GM23338 (cell line): ENCODE measurements at regions not wholly inside any gene's neighbourhood (a gene's known extent, or its start where the extent isn't known, plus 50 kb on each side); places are given as distances from the start of the nearest gene placed in this dataset.

Experiments used
- ATAC-seq: fragments of 200-7000 bp; cut with Tn5 transposase; 3 replicates; pipeline ENCODE4 v1.9.1; 2020
- DNase-seq: peaks from one replicate; pipeline ENCODE4 v3.0.0-alpha.2; 2015; ENCODE audit warnings: low spot score
- H2AFZ ChIP-seq: fragments of 200-600 bp; sonication (generic); 2 replicates; pipeline ENCODE4 v1.8.0; 2016; ENCODE audit warnings: antibody characterized with exemption, mild to moderate bottlenecking, moderate library complexity
- H3F3A ChIP-seq: fragments of 200-600 bp; sonication (generic); replicated peaks from 2 replicates; pipeline ENCODE4 v1.8.0; 2017; ENCODE audit warnings: antibody characterized with exemption, mixed run types, low read depth
- H3K27ac ChIP-seq: fragments of 200-600 bp; sonication (generic); 2 replicates; pipeline ENCODE4 v1.6.1; 2016; ENCODE audit warnings: low read depth
- H3K27me3 ChIP-seq: fragments of 200-600 bp; sonication (generic); 2 replicates; pipeline ENCODE4 v1.8.0; 2016; ENCODE audit warnings: mild to moderate bottlenecking, mixed run types, moderate library complexity; ENCODE audit not compliant: insufficient read depth
- H3K36me3 ChIP-seq: fragments of 200-600 bp; sonication (generic); 2 replicates; pipeline ENCODE4 v1.8.0; 2016; ENCODE audit warnings: mild to moderate bottlenecking; ENCODE audit not compliant: insufficient read depth
- H3K4me1 ChIP-seq: fragments of 200-600 bp; sonication (generic); 2 replicates; pipeline ENCODE4 v1.8.0; 2016; ENCODE audit warnings: mild to moderate bottlenecking, moderate library complexity; ENCODE audit not compliant: insufficient read depth
- H3K4me2 ChIP-seq: fragments of 200-600 bp; sonication (generic); 2 replicates; pipeline ENCODE4 v1.7.1; 2017; ENCODE audit warnings: mixed run types
- H3K4me3 ChIP-seq: fragments of 200-600 bp; sonication (generic); 2 replicates; pipeline ENCODE4 v1.6.1; 2016; ENCODE audit warnings: mixed run types
- H3K79me2 ChIP-seq: fragments of 200-600 bp; sonication (generic); replicated peaks from 2 replicates; pipeline ENCODE4 v1.8.0; 2017; ENCODE audit warnings: mild to moderate bottlenecking; ENCODE audit not compliant: insufficient read depth
- H3K9me2 ChIP-seq: fragments of 200-600 bp; sonication (generic); 2 replicates; pipeline ENCODE4 v1.8.0; 2017; ENCODE audit not compliant: insufficient read depth
- H4K20me1 ChIP-seq: fragments of 200-600 bp; sonication (generic); replicated peaks from 2 replicates; pipeline ENCODE4 v1.8.0; 2017; ENCODE audit warnings: mild to moderate bottlenecking; ENCODE audit not compliant: insufficient read depth
- H3K27ac Mint-ChIP-seq: 2 replicates; pipeline ENCODE4 v1.8.0; 2020; ENCODE audit warnings: inconsistent platforms, mild to moderate bottlenecking, moderate library complexity, mixed read lengths
- H3K27me3 Mint-ChIP-seq: 3 replicates; pipeline ENCODE4 v1.8.0; 2022; ENCODE audit warnings: low read depth, mild to moderate bottlenecking, moderate library complexity, mixed read lengths, inconsistent platforms; ENCODE audit not compliant: insufficient read depth, poor library complexity
- H3K36me3 Mint-ChIP-seq: 3 replicates; pipeline ENCODE4 v1.8.0; 2021; ENCODE audit warnings: low read depth, mild to moderate bottlenecking, inconsistent platforms, moderate library complexity, mixed read lengths
- H3K4me1 Mint-ChIP-seq: 3 replicates; pipeline ENCODE4 v1.8.0; 2020; ENCODE audit warnings: mild to moderate bottlenecking, inconsistent platforms, mixed read lengths
- H3K4me3 Mint-ChIP-seq: 3 replicates; pipeline ENCODE4 v1.8.0; 2021; ENCODE audit warnings: moderate library complexity, mild to moderate bottlenecking, inconsistent platforms, mixed read lengths
- H3K9me3 Mint-ChIP-seq: 3 replicates; pipeline ENCODE4 v1.8.0; 2020; ENCODE audit warnings: moderate library complexity, mild to moderate bottlenecking, inconsistent platforms, mixed read lengths
- CREB1 ChIP-seq: fragments of 250-450 bp; sonication (Bioruptor Pico); IDR thresholded peaks from 2 replicates; pipeline ENCODE4 v1.5.0; 2020; ENCODE audit warnings: low read depth, mild to moderate bottlenecking, moderate library complexity
- CTCF ChIP-seq, 2 experiments: fragments of 200-600 bp in 1 of 2; sonication (generic) in 1 of 2; conservative IDR thresholded peaks; 2 replicates each; pipeline versions ENCODE4 v1.5.1 to v1.6.1; 2016 to 2017; ENCODE audit warnings: antibody characterized with exemption in 2 of 2, low read depth in 2 of 2, mild to moderate bottlenecking in 2 of 2, moderate library complexity in 1 of 2
- ETS1 ChIP-seq: IDR thresholded peaks from 2 replicates; pipeline ENCODE4 v1.6.1; 2016; ENCODE audit warnings: antibody characterized with exemption
- EZH2 ChIP-seq: fragments of 200-600 bp; sonication (generic); IDR thresholded peaks from one replicate; pipeline ENCODE4 v1.8.0; 2017; ENCODE audit warnings: antibody characterized with exemption, mild to moderate bottlenecking, low read depth; ENCODE audit not compliant: unreplicated experiment
- EZH2phosphoT487 ChIP-seq: fragments of 200-600 bp; sonication (generic); IDR thresholded peaks from one replicate; pipeline ENCODE4 v1.8.1; 2018; ENCODE audit warnings: antibody characterized with exemption; ENCODE audit not compliant: unreplicated experiment
- JUNB ChIP-seq: IDR thresholded peaks from one replicate; pipeline ENCODE4 v1.6.1; 2016; ENCODE audit warnings: antibody characterized with exemption; ENCODE audit not compliant: unreplicated experiment
- NANOG ChIP-seq: IDR thresholded peaks from 2 replicates; pipeline ENCODE4 v1.6.1; 2016; ENCODE audit warnings: antibody characterized with exemption, borderline replicate concordance
- POLR2AphosphoS5 ChIP-seq: IDR thresholded peaks from 2 replicates; pipeline ENCODE4 v1.6.1; 2016; ENCODE audit warnings: antibody characterized with exemption, low read depth
- REST ChIP-seq: IDR thresholded peaks from one replicate; pipeline ENCODE4 v1.6.1; 2018; ENCODE audit warnings: antibody characterized with exemption; ENCODE audit not compliant: unreplicated experiment
- STAT1 ChIP-seq: IDR thresholded peaks from one replicate; pipeline ENCODE4 v1.6.1; 2016; ENCODE audit warnings: antibody characterized with exemption; ENCODE audit not compliant: unreplicated experiment
- ZNF114 ChIP-seq: fragments of 250-450 bp; sonication (Bioruptor Pico); IDR thresholded peaks from 2 replicates; pipeline ENCODE4 v1.5.0; 2020; ENCODE audit warnings: mild to moderate bottlenecking, moderate library complexity
- ZNF331 ChIP-seq: fragments of 250-450 bp; sonication (Bioruptor Pico); IDR thresholded peaks from 2 replicates; pipeline ENCODE4 v1.5.0; 2020; ENCODE audit warnings: low read depth, mild to moderate bottlenecking, moderate library complexity
- ZNF462 ChIP-seq: fragments of 250-450 bp; sonication (Bioruptor Pico); IDR thresholded peaks from 2 replicates; pipeline ENCODE4 v1.5.0; 2020; ENCODE audit warnings: mild to moderate bottlenecking, moderate library complexity

- no peak overlapping the region for H3K4me3 Mint-ChIP-seq
- Histone ChIP-seq H2AFZ (peak overlapping the region; percentile 66; the same call in 1 of the 2 replicates), H3F3A (no peaks in the 10 kb centered on the region), H3K9me2 (no peaks in the 10 kb centered on the region), H3K4me1 (peaks cover 13% of the 10 kb centered on the region), H3K4me3 (no peak overlapping the region), H3K27ac (no peak overlapping the region), H3K36me3 (no peaks in the 10 kb centered on the region), H3K79me2 (no peaks in the 10 kb centered on the region), H3K27me3 (no peaks in the 10 kb centered on the region), H3K4me2 (no peak overlapping the region), H4K20me1 (no peaks in the 10 kb centered on the region)
- ATAC-seq (no peak), DNase-seq (no peak)
- no peak overlapping the region for H3K27ac Mint-ChIP-seq
- H3K27me3 Mint-ChIP-seq, result peaks cover 2% of the 10 kb centered on the region
- no peaks in the 10 kb centered on the region for H3K36me3 Mint-ChIP-seq
- TF ChIP-seq REST (no peak), ZNF114 (CRISPR knock-in tag) (no peak), CTCF (conservative IDR thresholded peaks at IDR 0.05; ENCODE audit: low read depth in 2 of 2) (no peak), ETS1 (no peak), STAT1 (no peak), NANOG (no peak), EZH2phosphoT487 (no peak), POLR2AphosphoS5 (no peak), ZNF462 (no peak), JUNB (no peak), EZH2 (no peak), CREB1 (no peak), ZNF331 (CRISPR knock-in tag) (no peak)
- peaks cover 14% of the 10 kb centered on the region for H3K4me1 Mint-ChIP-seq
- H3K9me3 Mint-ChIP-seq, result peaks cover 2% of the 10 kb centered on the region; the same call in 1 of the 3 replicates
These were observed 510.5 kb upstream of the TBX3 start for GRCh38 chr12:115194448-115194847.
